GM10266 (cell line): ENCODE measurements at regions not wholly inside any gene's neighbourhood (a gene's known extent, or its start where the extent isn't known, plus 50 kb on each side); places are given as distances from the start of the nearest gene placed in this dataset.

Experiments used
- DNase-seq: peaks from one replicate; pipeline ENCODE4 v3.0.0; 2012; ENCODE audit errors: extremely low spot score
- TF ChIP-seq, protein P1 (sequence below): IDR thresholded peaks from 2 replicates; pipeline ENCODE4 v1.5.1; 2012; ENCODE audit warnings: mild to moderate bottlenecking, low read depth; ENCODE audit not compliant: control insufficient read depth, insufficient read depth; ENCODE audit errors: missing control alignments

DNA sequence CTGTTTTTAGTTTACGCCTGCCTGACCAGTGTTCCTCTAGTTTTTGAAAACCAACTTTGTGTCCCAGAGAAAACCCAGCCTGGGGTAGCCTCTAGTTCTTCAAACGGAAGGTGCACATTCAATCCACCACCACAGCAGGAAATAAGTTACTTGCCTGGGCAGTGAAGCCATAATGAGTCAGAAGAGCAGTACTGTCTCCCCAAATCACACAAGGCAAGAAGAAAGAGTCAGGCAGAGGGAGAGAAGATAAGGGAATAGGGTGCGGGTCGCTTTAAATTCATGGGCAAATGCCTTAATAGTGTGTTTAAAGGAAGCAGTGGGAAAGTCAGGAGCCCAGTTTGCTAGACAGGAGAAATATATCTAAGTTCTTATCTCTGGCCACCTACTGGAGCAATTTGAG lies 333.8 kb upstream of the GRIA3 start:
- TF ChIP-seq, protein P1, sequence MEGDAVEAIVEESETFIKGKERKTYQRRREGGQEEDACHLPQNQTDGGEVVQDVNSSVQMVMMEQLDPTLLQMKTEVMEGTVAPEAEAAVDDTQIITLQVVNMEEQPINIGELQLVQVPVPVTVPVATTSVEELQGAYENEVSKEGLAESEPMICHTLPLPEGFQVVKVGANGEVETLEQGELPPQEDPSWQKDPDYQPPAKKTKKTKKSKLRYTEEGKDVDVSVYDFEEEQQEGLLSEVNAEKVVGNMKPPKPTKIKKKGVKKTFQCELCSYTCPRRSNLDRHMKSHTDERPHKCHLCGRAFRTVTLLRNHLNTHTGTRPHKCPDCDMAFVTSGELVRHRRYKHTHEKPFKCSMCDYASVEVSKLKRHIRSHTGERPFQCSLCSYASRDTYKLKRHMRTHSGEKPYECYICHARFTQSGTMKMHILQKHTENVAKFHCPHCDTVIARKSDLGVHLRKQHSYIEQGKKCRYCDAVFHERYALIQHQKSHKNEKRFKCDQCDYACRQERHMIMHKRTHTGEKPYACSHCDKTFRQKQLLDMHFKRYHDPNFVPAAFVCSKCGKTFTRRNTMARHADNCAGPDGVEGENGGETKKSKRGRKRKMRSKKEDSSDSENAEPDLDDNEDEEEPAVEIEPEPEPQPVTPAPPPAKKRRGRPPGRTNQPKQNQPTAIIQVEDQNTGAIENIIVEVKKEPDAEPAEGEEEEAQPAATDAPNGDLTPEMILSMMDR = no peak
- DNase-seq = no peak

- no peak for DNase-seq
- TF ChIP-seq, protein P1 = no peak
Measured at GRCh38 chrX:122856205-122856604, 327.9 kb upstream of the GRIA3 start.

DNA sequence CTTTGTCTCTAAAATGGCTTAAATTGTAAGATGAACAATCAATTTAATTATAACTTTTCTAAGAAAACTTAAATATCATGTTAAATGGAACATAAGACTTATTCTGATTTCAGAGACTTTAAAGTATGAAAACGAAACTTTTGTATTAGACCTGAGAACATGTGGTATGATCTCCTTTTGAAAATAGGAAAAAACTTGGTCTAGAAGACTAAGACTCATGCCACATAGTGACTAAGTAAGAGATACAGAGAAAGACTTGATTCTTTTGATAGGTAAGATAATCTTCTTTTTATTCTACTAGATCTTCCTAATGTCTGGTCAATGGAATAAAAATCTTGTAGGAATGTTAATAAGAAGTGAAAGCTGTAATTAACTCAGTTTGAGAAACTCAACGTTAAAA lies 326.3 kb upstream of the GRIA3 start:
- no peak for DNase-seq
- TF ChIP-seq, protein P1 = no peak

GRCh38 chrX:122863067-122863466 lies 321.0 kb upstream of the GRIA3 start:
- TF ChIP-seq, protein P1 = no peak
- DNase-seq = no peak

DNA sequence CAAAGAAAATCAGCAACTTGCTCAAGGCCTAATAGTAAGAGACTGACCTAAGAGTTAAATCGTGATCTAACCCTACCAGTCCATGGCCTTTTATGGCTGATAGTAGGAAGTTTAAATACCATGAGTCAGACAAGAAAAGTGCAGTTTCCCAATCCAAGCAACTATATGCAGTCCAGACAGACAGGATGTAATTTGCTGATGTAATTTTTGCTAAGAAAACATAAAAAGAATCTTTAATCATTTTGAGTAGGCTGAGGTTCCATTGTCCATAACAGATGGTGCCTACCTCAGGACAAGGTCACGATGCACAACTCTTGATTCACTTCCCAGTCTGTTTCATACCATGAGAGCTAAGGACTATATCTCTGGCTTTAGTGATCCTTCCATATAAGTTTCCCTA lies 317.5 kb upstream of the GRIA3 start:
- TF ChIP-seq, protein P1 = no peak
- no peak for DNase-seq

- TF ChIP-seq, protein P1 = no peak
- no peak for DNase-seq
Measured at GRCh38 chrX:122868631-122869030, 315.4 kb upstream of the GRIA3 start.

DNA sequence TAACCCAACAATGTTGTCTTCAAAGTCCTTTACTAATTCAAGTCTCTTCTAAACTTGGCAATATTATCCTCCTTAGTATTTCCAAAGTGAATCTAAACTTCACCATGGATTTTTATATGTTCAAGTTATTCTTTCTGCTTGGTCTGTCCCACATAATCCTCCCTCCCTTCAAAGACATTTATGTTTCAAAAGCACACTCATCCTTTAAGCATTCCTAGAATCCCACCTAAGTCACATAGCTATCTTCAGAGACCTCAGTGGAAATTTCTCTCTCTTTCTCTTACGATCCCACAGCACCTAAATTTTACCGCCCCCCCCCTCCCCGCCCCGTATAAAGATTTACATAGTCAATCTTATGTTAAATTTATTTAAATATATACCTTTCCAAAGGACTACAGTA lies 314.9 kb upstream of the GRIA3 start:
- DNase-seq = no peak
- TF ChIP-seq, protein P1 = no peak
